T-cell (primary cell): ENCODE measurements at regions not wholly inside any gene's neighbourhood (a gene's known extent, or its start where the extent isn't known, plus 50 kb on each side); places are given as distances from the start of the nearest gene placed in this dataset.
"Not testable (repeated sequence)": the region's sequence is repeated elsewhere in the genome, so short reads cannot be mapped to it uniquely, and the experiment has no call there.

ENCODE experiments used
- ATAC-seq, 4 experiments: fragments of 200-7000 bp in 3 of 4; fragments of 150-1000 bp in 1 of 4; cut with Tn5 transposase; replicated peaks in 1 of 4; 1 replicate in 3 of 4; 2 replicates in 1 of 4; pipeline ENCODE4 v1.10.0; 2021; ENCODE audit warnings: moderate library complexity in 3 of 4, mild to moderate bottlenecking in 2 of 4, moderate number of reproducible peaks in 1 of 4
- CTCF ChIA-PET, 2 donors: fragments of 300-600 bp; sonication (Branson Sonifier 250); formaldehyde crosslinking; loops; one replicate each; lab custom pipeline; 2022; ENCODE audit warnings: antibody characterized with exemption in 2 of 2; lab: Charles Lee
- POLR2A ChIA-PET, 2 donors: fragments of 300-600 bp; sonication (Branson Sonifier 250); formaldehyde crosslinking; loops; one replicate each; lab custom pipeline; 2022; ENCODE audit warnings: antibody characterized with exemption in 2 of 2; lab: Charles Lee
- DNase-seq, 35 experiments: peaks; one replicate each; pipeline versions ENCODE4 v3.0.0 to v3.0.0-alpha.2; 2013 to 2023
- H3K27ac ChIP-seq: one replicate; pipeline ENCODE4 v1.5.1; 2013; ENCODE audit warnings: low read length
- H3K27me3 ChIP-seq, 2 experiments: replicated peaks in 1 of 2; 1 replicate in 1 of 2; 2 replicates in 1 of 2; pipeline versions ENCODE4 v1.6.1 to v1.7.0; 2013; ENCODE audit warnings: low read length in 1 of 2, mixed read lengths in 1 of 2; ENCODE audit not compliant: control insufficient read depth in 2 of 2, insufficient read depth in 2 of 2; ENCODE audit errors: extremely low read depth in 1 of 2
- H3K36me3 ChIP-seq, 2 donors: 1 replicate in 1 of 2; 2 replicates in 1 of 2; pipeline versions ENCODE4 v1.6.1 to v1.7.0; 2013; ENCODE audit warnings: low read length in 1 of 2; ENCODE audit not compliant: control insufficient read depth in 2 of 2, insufficient read depth in 1 of 2; ENCODE audit errors: extremely low read depth in 1 of 2
- H3K4me1 ChIP-seq, 2 experiments: 1 replicate in 1 of 2; 2 replicates in 1 of 2; pipeline versions ENCODE4 v1.6.1 to v1.7.0; 2013; ENCODE audit warnings: low read length in 2 of 2, mixed read lengths in 1 of 2; ENCODE audit not compliant: insufficient read depth in 2 of 2, control insufficient read depth in 1 of 2; ENCODE audit errors: extremely low read depth in 1 of 2
- H3K4me3 ChIP-seq, 2 donors: 1 replicate in 1 of 2; 2 replicates in 1 of 2; pipeline versions ENCODE4 v1.5.1 to v1.7.0; 2013; ENCODE audit warnings: mild to moderate bottlenecking in 2 of 2, low read length in 1 of 2, moderate library complexity in 1 of 2; ENCODE audit not compliant: control insufficient read depth in 1 of 2; ENCODE audit errors: extremely low read depth in 1 of 2
- H3K9me3 ChIP-seq: 2 replicates; pipeline ENCODE4 v1.7.0; 2013
- H3K27ac Mint-ChIP-seq, 2 donors: one replicate each; pipeline ENCODE4 v1.8.0; 2020 to 2021; ENCODE audit warnings: mild to moderate bottlenecking in 2 of 2, mixed read lengths in 2 of 2
- H3K27me3 Mint-ChIP-seq, 2 donors: one replicate each; pipeline ENCODE4 v1.8.0; 2021 to 2022; ENCODE audit warnings: mixed read lengths in 2 of 2
- H3K36me3 Mint-ChIP-seq: one replicate; pipeline ENCODE4 v1.8.0; 2021; ENCODE audit warnings: mixed read lengths
- H3K4me1 Mint-ChIP-seq, 3 donors: one replicate each; pipeline ENCODE4 v1.8.0; 2020 to 2022; ENCODE audit warnings: mixed read lengths in 3 of 3, mild to moderate bottlenecking in 1 of 3
- H3K4me3 Mint-ChIP-seq, 3 donors: one replicate each; pipeline ENCODE4 v1.8.0; 2020 to 2022; ENCODE audit warnings: mild to moderate bottlenecking in 3 of 3, mixed read lengths in 3 of 3, moderate library complexity in 3 of 3
- H3K9me3 Mint-ChIP-seq, 3 donors: one replicate each; pipeline ENCODE4 v1.8.0; 2020 to 2022; ENCODE audit warnings: mixed read lengths in 3 of 3
- WGBS: methylation state at CpG from one replicate; pipeline ENCODE4 v1.1.5; 2013; ENCODE audit warnings: missing lambda C conversion rate; ENCODE audit not compliant: insufficient coverage; 5-methylcytosine and 5-hydroxymethylcytosine counted together

GRCh38 chr4:28277931-28278330 is 1417.3 kb downstream of the STIM2 start:
- no peak for DNase-seq
- H3K4me1 ChIP-seq: no peaks in the 10 kb centered on the region
- ChIA-PET CTCF (no interaction called here), POLR2A (no interaction called here)
- no peak overlapping the region for H3K27ac ChIP-seq
- no peaks in the 10 kb centered on the region for H3K27me3 ChIP-seq
- no peak overlapping the region for H3K4me3 ChIP-seq
- H3K27ac Mint-ChIP-seq: no peak overlapping the region
- H3K4me1 Mint-ChIP-seq: no peaks in the 10 kb centered on the region
- H3K27me3 Mint-ChIP-seq: no peaks in the 10 kb centered on the region
- no peaks in the 10 kb centered on the region for H3K36me3 Mint-ChIP-seq
- no peaks in the 10 kb centered on the region for H3K9me3 ChIP-seq
- H3K36me3 ChIP-seq: no peaks in the 10 kb centered on the region
- no peak for ATAC-seq
- peaks cover 10 to 22% (median 19%) of the 10 kb centered on the region in 3 donors for H3K9me3 Mint-ChIP-seq
- no peak overlapping the region for H3K4me3 Mint-ChIP-seq

- no peaks in the 10 kb centered on the region for H3K36me3 ChIP-seq
- POLR2A ChIA-PET: no interaction called here
- no peaks in the 10 kb centered on the region for H3K27me3 Mint-ChIP-seq
- H3K36me3 Mint-ChIP-seq: no peaks in the 10 kb centered on the region
- H3K27me3 ChIP-seq: no peaks in the 10 kb centered on the region
- CTCF ChIA-PET: no interaction called here
- no CpG with 5 or more reads among the region's 1 CpG for WGBS
- no peak for DNase-seq
- no peak overlapping the region for H3K27ac ChIP-seq
- H3K4me1 Mint-ChIP-seq: no peaks in the 10 kb centered on the region
- no peak overlapping the region for H3K27ac Mint-ChIP-seq
- no peaks in the 10 kb centered on the region for H3K4me1 ChIP-seq
- no peak overlapping the region for H3K4me3 ChIP-seq
- H3K9me3 ChIP-seq: no peaks in the 10 kb centered on the region
- ATAC-seq: no peak
- no peak overlapping the region for H3K4me3 Mint-ChIP-seq
- peaks cover 11 to 29% (median 20%) of the 10 kb centered on the region in 3 donors for H3K9me3 Mint-ChIP-seq
Measured at GRCh38 chr4:28278676-28279075, 1418.0 kb downstream of the STIM2 start.

- ChIA-PET POLR2A (no interaction called here), CTCF (no interaction called here)
- no peaks in the 10 kb centered on the region for H3K36me3 ChIP-seq
- peaks cover 16 to 35% (median 20%) of the 10 kb centered on the region in 3 donors for H3K9me3 Mint-ChIP-seq
- H3K4me1 Mint-ChIP-seq: no peaks in the 10 kb centered on the region
- H3K27me3 Mint-ChIP-seq: no peaks in the 10 kb centered on the region
- H3K36me3 Mint-ChIP-seq: no peaks in the 10 kb centered on the region
- no peaks in the 10 kb centered on the region for H3K27me3 ChIP-seq
- H3K4me3 Mint-ChIP-seq: no peak overlapping the region
- no peak overlapping the region for H3K27ac Mint-ChIP-seq
- DNase-seq (no peak), ATAC-seq (no peak)
- H3K4me1 ChIP-seq: no peaks in the 10 kb centered on the region
- no peak overlapping the region for H3K27ac ChIP-seq
- no peak overlapping the region for H3K4me3 ChIP-seq
- 100% methylated on average over 1 of the region's 2 CpGs for WGBS
- no peaks in the 10 kb centered on the region for H3K9me3 ChIP-seq
Measured at GRCh38 chr4:28279249-28279648, 1418.6 kb downstream of the STIM2 start.

- peaks cover 14 to 54% (median 29%) of the 10 kb centered on the region in 3 donors for H3K9me3 Mint-ChIP-seq
- H3K27me3 Mint-ChIP-seq, H3K27me3 ChIP-seq, ATAC-seq, H3K4me3 ChIP-seq, H3K9me3 ChIP-seq, CTCF ChIA-PET, H3K27ac ChIP-seq, H3K4me3 Mint-ChIP-seq, H3K36me3 ChIP-seq, H3K36me3 Mint-ChIP-seq, H3K4me1 ChIP-seq, H3K4me1 Mint-ChIP-seq, H3K27ac Mint-ChIP-seq, DNase-seq, POLR2A ChIA-PET: not testable (repeated sequence)
- 81% methylated on average over 6 of the region's 9 CpGs for WGBS
Measured at GRCh38 chr4:28286266-28286665, 1425.6 kb downstream of the STIM2 start.

DNA sequence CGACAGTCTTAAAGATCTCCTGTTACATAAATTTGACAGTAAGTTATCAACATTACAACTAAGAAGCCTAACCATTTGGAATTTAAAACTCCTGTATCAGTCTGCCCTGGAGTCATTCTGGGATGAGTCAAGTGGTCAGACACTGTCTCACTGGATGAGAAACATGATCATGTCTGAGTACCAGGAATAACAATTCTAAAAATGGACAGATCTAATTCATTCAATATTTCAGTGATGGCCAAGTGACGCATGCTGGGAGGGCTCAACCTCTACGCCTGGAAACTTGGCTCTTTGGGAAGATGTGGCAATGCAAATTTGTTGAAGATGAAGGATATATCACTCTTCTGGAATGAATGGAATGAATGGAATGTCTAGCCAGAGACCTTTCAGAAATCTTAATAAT is 1427.2 kb downstream of the STIM2 start:
- no peak overlapping the region for H3K4me3 ChIP-seq
- H3K9me3 ChIP-seq: peaks cover 2% of the 10 kb centered on the region
- ATAC-seq (no peak), DNase-seq (no peak)
- WGBS: no CpG with 5 or more reads among the region's 3 CpGs
- Mint-ChIP-seq H3K27me3 (no peaks in the 10 kb centered on the region), H3K4me3 (no peak overlapping the region), H3K9me3 (peaks cover 14 to 42% (median 19%) of the 10 kb centered on the region in 3 donors), H3K27ac (no peak overlapping the region), H3K36me3 (no peaks in the 10 kb centered on the region), H3K4me1 (no peaks in the 10 kb centered on the region)
- H3K27me3 ChIP-seq: no peaks in the 10 kb centered on the region
- H3K27ac ChIP-seq: no peak overlapping the region
- POLR2A ChIA-PET: no interaction called here
- CTCF ChIA-PET: no interaction called here
- H3K4me1 ChIP-seq: no peaks in the 10 kb centered on the region
- H3K36me3 ChIP-seq: no peaks in the 10 kb centered on the region

DNA sequence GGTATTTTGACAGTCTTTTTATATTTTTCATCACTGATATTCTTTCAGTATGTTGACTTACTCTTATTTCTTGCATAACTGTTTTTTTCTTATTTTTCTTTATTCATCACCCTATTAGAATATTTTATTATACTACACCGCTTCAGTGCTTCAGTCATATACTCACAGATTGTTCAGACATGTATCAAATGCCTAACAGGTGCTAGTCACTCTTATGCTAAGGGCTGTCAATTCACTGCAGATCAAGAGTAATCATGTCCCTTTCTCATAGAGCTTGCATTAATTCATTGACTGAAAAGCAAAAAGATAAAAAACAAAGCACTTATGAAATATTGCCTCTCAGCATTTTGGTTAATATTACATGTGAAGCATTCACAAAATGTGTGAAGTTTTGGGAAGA is 1435.6 kb downstream of the STIM2 start:
- no peak for ATAC-seq
- Histone ChIP-seq H3K27me3 (no peaks in the 10 kb centered on the region), H3K4me1 (no peaks in the 10 kb centered on the region), H3K27ac (no peak overlapping the region), H3K9me3 (peaks cover 2% of the 10 kb centered on the region), H3K4me3 (no peak overlapping the region), H3K36me3 (no peaks in the 10 kb centered on the region)
- ChIA-PET POLR2A (no interaction called here), CTCF (no interaction called here)
- H3K36me3 Mint-ChIP-seq: no peaks in the 10 kb centered on the region
- peaks cover 9 to 18% (median 15%) of the 10 kb centered on the region in 3 donors for H3K9me3 Mint-ChIP-seq
- H3K27me3 Mint-ChIP-seq: no peaks in the 10 kb centered on the region
- H3K27ac Mint-ChIP-seq: no peak overlapping the region
- no peak overlapping the region for H3K4me3 Mint-ChIP-seq
- 50% methylated on average over 1 of the region's 1 CpG for WGBS
- H3K4me1 Mint-ChIP-seq: no peaks in the 10 kb centered on the region
- no peak for DNase-seq

- no peak overlapping the region for H3K27ac ChIP-seq
- ATAC-seq (no peak), DNase-seq (no peak)
- POLR2A ChIA-PET: no interaction called here
- no peaks in the 10 kb centered on the region for H3K4me1 ChIP-seq
- CTCF ChIA-PET: interaction anchor here in 1 of 2 donors (0.6 kb wide), 1 partner anchor 29 kb away, joined by 4 read pairs; no protein-coding TSS in a partner anchor
- Mint-ChIP-seq H3K4me3 (no peak overlapping the region), H3K4me1 (no peaks in the 10 kb centered on the region), H3K9me3 (peaks cover 16 to 25% (median 16%) of the 10 kb centered on the region in 3 donors), H3K27me3 (no peaks in the 10 kb centered on the region), H3K36me3 (no peaks in the 10 kb centered on the region), H3K27ac (no peak overlapping the region)
- H3K9me3 ChIP-seq: no peaks in the 10 kb centered on the region
- no peaks in the 10 kb centered on the region for H3K36me3 ChIP-seq
- no CpG with 5 or more reads among the region's 2 CpGs for whole genome bisulfite sequencing
- no peaks in the 10 kb centered on the region for H3K27me3 ChIP-seq
- H3K4me3 ChIP-seq: no peak overlapping the region
Measured at GRCh38 chr4:28310926-28311325, 1450.3 kb downstream of the STIM2 start.
